T-helper 2 cell treated with Interferon-gamma antibody and Interleukin-4, amounts not matched to agents 5 μg/mL and 100 μg/mL, for 36 hours (primary cell): ENCODE measurements at regions not wholly inside any gene's neighbourhood (a gene's known extent, or its start where the extent isn't known, plus 50 kb on each side); places are given as distances from the start of the nearest gene placed in this dataset.
"Not testable (repeated sequence)": the region's sequence is repeated elsewhere in the genome, so short reads cannot be mapped to it uniquely, and the experiment has no call there.

ENCODE experiments used
- DNase-seq: peaks from one replicate; pipeline ENCODE4 v3.0.0; 2021; ENCODE audit warnings: low spot score
- H3K27ac Mint-ChIP-seq: one replicate; pipeline ENCODE4 v1.8.0; 2021; ENCODE audit warnings: mild to moderate bottlenecking, mixed read lengths
- H3K27me3 Mint-ChIP-seq: one replicate; pipeline ENCODE4 v1.8.0; 2021; ENCODE audit warnings: low read depth, mixed read lengths
- H3K36me3 Mint-ChIP-seq: one replicate; pipeline ENCODE4 v1.8.0; 2021; ENCODE audit warnings: low read depth, mixed read lengths
- H3K4me1 Mint-ChIP-seq: one replicate; pipeline ENCODE4 v1.8.0; 2021; ENCODE audit warnings: low read depth, mixed read lengths
- H3K4me3 Mint-ChIP-seq: one replicate; pipeline ENCODE4 v1.8.0; 2022; ENCODE audit warnings: mild to moderate bottlenecking, moderate library complexity, mixed read lengths
- H3K9me3 Mint-ChIP-seq: one replicate; pipeline ENCODE4 v1.8.0; 2021; ENCODE audit warnings: mixed read lengths

DNA sequence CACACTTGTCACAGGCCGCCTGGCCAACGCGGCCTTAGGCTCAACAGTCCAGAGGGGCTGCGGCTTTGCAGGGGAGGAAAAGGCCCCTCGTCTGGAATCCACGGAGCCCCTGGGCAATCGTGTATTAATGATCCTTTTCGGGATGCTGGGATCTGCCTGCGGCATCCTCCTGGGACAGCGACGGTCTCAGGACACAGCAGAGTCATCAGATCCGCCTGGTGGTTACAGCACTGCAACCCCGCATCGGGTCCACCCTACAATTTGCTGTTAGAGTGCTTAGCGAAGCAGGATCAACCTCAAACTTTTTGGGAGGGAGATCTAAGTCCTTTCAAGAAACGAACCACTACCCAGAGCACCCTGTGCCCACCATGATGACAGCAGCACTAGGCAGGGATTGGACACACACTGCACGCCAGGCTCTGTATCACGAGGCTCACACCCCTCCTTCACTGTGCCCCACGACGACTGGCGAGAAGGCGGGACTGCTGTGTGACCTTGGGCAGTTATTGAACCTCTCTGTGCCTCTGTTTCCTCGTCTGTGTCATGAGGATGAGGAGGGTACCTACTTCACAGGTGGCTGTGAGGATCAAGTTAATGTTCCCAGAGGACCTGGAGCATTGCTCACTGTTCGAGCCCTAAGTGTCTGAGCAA is 100.4 kb upstream of the COL5A1 start:
- Mint-ChIP-seq H3K4me3 (no peak overlapping the region), H3K4me1 (no peaks in the 10 kb centered on the region), H3K27me3 (no peaks in the 10 kb centered on the region), H3K36me3 (no peaks in the 10 kb centered on the region), H3K27ac (no peak overlapping the region), H3K9me3 (no peaks in the 10 kb centered on the region)
- no peak for DNase-seq

DNA sequence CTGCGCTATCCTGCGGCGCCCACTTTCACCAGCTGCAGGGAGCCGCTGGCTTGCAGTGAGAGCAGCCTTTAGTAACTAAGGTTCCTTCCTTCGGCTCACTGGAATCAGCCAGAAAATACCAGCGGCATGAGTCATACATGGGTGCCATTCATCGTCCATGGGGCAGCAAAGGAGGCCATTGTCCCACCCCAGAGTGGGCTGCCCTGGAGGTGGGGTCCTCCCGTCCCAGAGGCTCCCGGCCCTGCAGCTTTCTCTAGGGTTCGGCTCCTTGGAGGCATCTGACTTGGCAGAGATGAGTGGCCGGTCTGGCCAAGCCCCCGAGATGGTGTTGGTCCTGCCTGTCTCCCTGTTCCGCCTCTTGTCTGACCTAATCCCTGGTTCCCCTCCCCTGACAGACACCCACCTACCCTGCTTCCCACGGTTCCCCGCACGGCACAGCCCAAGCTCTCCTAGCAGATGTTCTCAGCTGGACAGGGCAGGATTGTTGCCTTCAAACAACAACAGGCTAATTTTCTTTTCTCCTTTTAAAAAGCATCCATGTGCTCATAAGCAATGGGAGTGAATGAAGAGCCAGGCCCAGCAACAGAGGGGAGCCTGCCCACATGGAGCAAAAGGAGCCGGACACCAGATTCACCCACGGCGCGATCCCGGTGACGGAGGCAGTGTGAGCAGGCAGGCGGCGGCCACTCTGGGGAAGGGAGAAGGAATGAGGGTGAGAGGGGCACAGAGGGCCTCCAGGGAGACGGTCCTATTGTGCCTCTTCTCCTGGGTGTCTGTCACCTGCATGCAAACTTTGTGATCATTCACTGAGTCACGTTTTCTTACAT is 97.0 kb upstream of the COL5A1 start:
- no peaks in the 10 kb centered on the region for H3K4me1 Mint-ChIP-seq
- no peaks in the 10 kb centered on the region for H3K36me3 Mint-ChIP-seq
- no peak for DNase-seq
- no peaks in the 10 kb centered on the region for H3K27me3 Mint-ChIP-seq
- H3K9me3 Mint-ChIP-seq, result no peaks in the 10 kb centered on the region
- no peak overlapping the region for H3K4me3 Mint-ChIP-seq
- H3K27ac Mint-ChIP-seq, result no peak overlapping the region

DNA sequence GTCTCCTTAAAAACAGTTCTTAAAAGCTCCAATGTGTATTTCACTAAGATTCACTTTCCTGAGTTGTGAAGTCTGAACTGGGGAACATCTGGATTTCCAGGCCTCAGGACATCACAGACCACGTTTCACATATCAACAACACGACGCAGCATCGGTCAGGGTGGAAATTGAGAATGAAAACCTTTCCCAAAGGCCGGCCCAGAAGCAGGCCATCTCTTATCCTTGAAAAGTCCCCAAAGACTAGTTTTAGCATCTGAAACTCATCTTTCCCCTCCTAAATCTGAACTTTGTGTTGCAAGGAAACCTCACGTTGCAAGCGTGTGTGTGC is 96.4 kb upstream of the COL5A1 start:
- H3K27ac Mint-ChIP-seq, result no peak overlapping the region
- no peaks in the 10 kb centered on the region for H3K36me3 Mint-ChIP-seq
- H3K9me3 Mint-ChIP-seq, result no peaks in the 10 kb centered on the region
- no peak for DNase-seq
- no peaks in the 10 kb centered on the region for H3K27me3 Mint-ChIP-seq
- no peak overlapping the region for H3K4me3 Mint-ChIP-seq
- H3K4me1 Mint-ChIP-seq, result no peaks in the 10 kb centered on the region

DNA sequence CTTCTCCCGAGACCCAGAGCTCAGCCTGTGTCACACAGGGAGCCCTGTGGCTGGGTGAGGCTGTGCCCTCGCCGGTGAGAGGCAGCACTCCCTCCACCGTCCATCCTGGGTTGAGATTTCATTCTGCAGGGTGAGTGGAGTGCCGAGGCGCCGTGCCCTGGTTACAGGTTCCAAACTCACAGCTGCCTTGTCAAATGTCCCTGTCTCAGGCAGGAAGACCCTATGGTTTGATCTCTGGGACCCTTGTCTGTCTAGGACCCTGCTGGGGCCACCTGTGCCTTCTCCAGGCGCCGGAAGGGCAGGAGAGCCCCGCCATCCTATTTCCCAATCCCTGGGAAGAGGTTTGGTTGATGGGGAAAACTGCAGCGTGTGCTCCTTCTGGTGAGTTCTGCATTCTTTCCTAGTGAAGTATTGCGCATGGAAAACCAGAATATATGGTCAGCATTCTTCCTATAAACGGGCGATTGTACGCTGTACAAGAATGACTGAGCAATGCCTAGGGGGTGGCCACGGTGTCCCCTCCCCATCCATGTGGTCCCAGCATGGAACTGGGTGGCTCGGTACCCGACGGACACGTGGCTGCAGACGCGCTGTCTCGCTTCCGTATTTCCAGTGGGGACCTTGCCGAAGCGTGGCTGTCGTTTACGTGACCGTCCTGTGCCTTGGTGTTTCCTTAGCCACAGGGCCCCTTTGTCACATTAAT is 95.9 kb upstream of the COL5A1 start:
- Mint-ChIP-seq H3K4me3 (no peak overlapping the region), H3K27me3 (no peaks in the 10 kb centered on the region), H3K9me3 (no peaks in the 10 kb centered on the region), H3K27ac (no peak overlapping the region), H3K4me1 (no peaks in the 10 kb centered on the region), H3K36me3 (no peaks in the 10 kb centered on the region)
- DNase-seq, result no peak

DNA sequence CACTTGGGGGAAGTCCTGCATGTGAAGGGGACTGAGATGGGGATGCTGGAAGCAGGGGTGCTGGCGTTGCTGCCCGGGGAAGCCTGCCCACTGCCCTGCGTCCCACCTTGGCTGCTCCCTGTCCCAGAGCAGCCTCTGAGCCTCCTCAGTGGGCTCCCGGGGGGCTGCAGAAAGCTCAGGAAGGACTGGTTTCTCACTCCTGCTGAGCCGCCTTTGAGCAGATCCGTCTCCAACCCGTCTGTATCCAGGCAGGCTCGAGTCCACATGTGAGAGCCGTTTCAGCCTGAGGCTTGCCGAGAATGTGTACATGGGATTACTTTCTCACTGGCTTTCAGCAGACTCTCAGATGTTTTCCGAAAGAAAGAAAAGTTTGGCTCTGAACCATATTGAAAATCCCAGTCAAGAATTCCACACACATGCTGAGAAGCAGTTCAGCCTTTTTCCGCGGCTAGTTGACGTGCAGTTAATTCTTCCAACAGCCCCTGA is 95.3 kb upstream of the COL5A1 start:
- Mint-ChIP-seq H3K4me3 (no peak overlapping the region), H3K27me3 (no peaks in the 10 kb centered on the region), H3K9me3 (no peaks in the 10 kb centered on the region), H3K27ac (no peak overlapping the region), H3K36me3 (no peaks in the 10 kb centered on the region), H3K4me1 (no peaks in the 10 kb centered on the region)
- no peak for DNase-seq

DNA sequence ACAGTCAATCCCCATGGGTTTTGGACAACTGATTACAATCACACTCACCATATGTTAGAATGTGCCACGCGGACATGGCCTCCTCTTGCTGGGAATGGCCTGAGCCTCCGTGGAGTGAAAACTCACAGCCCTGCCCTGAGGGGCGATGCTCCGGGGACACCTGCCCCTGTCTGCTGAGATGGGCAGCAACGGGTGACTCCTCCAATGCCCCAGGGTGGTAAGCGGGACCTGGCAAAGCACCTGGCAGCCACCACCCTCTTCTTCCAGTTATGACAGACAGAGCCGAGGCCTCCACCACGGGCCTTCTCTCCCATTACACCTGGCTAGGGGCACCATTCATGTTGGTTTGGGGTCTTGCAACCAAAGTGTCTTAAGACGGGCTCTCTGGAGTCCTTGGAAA is 94.9 kb upstream of the COL5A1 start:
- Mint-ChIP-seq H3K36me3 (no peaks in the 10 kb centered on the region), H3K4me1 (no peaks in the 10 kb centered on the region), H3K4me3 (no peak overlapping the region), H3K9me3 (no peaks in the 10 kb centered on the region), H3K27ac (no peak overlapping the region), H3K27me3 (no peaks in the 10 kb centered on the region)
- DNase-seq, result no peak

DNA sequence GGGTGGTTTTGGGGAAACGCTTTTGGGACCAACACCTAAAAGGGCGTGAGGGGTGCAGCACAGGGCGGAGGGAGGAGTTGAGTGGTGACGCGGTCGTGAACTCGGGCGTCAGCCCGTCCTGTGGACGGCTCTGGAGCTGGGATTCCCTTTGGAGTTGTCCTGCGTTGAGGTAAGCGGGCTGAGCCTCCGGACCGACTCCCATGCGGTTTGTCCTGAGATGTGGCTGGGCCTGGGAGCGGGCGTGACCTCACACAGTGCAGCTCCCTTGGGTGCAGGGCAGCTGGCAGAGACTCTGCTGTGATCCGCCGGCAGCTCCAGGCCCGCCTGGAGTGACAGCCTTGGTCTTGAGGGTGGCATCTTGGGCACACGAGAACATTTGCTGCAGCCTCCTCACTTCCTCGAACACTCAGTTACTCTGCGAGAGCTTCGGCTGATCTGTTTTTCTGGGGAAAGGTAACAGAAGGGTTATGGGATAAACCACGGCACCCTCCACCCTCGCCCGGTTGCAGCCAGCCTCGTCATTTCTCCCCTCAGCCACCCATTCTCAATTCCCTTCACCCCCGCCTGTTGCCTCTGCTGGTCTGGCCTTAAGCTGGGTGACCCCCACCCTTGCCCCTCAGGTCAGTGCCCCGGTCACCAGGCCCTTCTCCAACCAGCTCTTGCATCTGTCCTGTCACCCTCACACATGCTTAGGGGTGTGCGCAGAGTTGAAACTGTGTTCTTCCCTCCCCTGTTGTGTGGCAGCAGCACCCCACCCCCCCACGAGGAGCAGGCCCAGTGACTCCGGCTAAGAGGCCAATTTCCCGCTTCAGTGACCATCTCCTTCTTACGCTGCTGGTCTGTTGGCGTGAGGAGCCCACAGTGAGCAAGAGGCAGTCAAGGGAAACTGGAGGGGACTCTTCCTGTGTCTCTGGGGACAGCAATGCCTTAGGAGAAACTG is 94.2 kb upstream of the COL5A1 start:
- DNase-seq, result no peak
- Mint-ChIP-seq H3K27me3 (no peaks in the 10 kb centered on the region), H3K4me3 (no peak overlapping the region), H3K36me3 (no peaks in the 10 kb centered on the region), H3K27ac (no peak overlapping the region), H3K4me1 (no peaks in the 10 kb centered on the region), H3K9me3 (no peaks in the 10 kb centered on the region)

DNA sequence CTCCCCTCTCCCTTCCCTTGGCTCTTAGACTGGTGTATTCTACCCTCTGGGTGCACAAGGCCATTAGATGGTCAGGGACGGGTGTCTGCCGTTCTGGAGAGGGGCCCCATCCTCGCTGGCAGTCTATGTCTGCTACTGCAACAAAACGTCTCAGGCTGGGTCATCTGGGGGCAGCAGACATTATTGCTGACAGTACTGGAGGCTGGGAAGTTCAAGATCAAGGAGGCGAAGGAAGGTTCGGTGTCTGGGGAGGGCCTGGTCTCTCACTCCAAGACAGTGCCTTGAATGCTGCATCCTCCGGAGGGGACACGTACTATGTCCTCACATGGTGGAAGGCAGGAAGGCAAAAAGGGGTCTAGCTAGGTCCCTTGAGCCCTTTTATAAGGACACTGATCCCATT is 93.4 kb upstream of the COL5A1 start:
- no peak overlapping the region for H3K4me3 Mint-ChIP-seq
- no peak overlapping the region for H3K27ac Mint-ChIP-seq
- DNase-seq, result no peak
- H3K36me3 Mint-ChIP-seq, result no peaks in the 10 kb centered on the region
- no peaks in the 10 kb centered on the region for H3K9me3 Mint-ChIP-seq
- no peaks in the 10 kb centered on the region for H3K4me1 Mint-ChIP-seq
- no peaks in the 10 kb centered on the region for H3K27me3 Mint-ChIP-seq

DNA sequence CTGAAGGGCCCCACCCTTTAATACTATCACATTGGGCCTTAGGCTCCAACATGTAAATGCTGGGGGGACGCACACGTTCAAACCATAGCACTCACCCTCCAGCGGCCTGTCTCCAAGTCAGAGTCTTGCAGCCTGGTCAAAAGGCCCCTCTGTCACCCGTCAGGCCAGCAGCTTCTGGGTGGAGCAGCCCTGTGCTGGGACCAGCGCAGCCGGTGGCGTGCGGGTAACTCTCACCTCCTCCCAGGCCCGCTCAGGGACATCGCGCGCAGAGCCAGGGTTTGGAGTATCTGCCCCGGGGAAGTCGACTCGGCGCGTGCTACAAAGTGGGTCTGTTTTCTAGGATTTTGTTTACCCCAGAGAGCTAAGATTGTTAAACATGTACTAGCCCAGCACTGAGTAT is 93.0 kb upstream of the COL5A1 start:
- no peaks in the 10 kb centered on the region for H3K36me3 Mint-ChIP-seq
- DNase-seq, result no peak

DNA sequence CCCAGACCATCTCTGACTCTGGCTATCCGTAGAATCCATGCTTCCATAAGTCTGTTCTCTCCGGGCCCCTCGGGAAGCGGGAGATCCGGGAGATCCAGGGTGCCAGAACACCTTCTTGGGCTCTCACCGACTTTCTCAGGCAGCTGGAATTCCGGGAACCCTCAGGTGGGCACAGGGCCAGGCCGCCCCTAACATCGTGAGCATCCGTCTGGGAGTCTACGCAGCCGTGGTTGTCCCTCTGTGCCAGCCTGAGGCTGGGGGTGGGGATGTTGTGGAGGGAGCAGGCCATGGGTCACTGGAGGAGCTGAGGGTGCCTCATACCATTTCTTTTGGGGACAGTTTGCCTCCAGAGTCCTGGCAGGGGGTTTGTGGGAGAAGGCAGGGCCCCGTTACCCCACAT is 92.3 kb upstream of the COL5A1 start:
- Mint-ChIP-seq H3K27me3 (no peaks in the 10 kb centered on the region), H3K9me3 (no peaks in the 10 kb centered on the region), H3K36me3 (no peaks in the 10 kb centered on the region), H3K4me1 (no peaks in the 10 kb centered on the region), H3K4me3 (no peak overlapping the region), H3K27ac (no peak overlapping the region)
- DNase-seq, result no peak

More for the DNA sequence above, 93.0 kb upstream of the COL5A1 start:
- Mint-ChIP-seq H3K9me3 (no peaks in the 10 kb centered on the region), H3K27me3 (no peaks in the 10 kb centered on the region), H3K4me3 (no peak overlapping the region), H3K4me1 (no peaks in the 10 kb centered on the region), H3K27ac (no peak overlapping the region)

DNA sequence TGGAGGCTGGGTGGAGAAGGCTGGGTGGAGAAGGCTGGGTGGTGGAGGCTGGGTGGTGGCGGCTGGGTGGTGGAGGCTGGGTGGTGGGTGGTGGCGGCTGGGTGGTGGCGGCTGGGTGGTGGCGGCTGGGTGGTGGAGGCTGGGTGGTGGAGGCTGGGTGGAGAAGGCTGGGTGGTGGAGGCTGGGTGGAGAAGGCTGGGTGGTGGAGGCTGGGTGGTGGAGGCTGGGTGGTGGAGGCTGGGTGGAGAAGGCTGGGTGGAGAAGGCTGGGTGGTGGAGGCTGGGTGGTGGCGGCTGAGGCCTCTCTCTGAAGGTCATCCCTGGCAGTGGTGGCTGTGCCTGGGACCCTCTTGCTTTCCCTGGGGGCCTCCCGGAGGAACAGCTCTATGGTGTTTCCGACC is 91.5 kb upstream of the COL5A1 start:
- H3K27ac Mint-ChIP-seq, H3K27me3 Mint-ChIP-seq, H3K4me3 Mint-ChIP-seq: not testable (repeated sequence)

DNA sequence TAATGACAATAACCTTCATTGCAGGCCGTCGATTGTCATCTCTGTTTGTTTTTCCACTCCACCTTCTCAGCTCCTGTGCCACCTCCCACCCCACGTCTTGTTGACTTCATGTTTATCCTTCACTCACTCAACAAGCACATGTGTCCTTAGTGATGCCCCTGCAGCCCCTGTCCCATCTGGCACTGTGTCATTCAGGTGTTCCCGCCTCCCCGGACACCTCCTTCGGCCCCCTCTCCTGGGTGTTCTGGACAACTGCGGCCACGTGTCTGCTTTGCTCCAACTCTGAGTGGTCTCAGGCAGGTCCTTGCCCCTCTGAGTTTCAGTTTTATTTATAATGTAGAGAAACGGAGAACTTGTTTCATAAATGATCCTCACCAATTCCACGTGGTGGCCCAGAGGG is 91.0 kb upstream of the COL5A1 start:
- no peaks in the 10 kb centered on the region for H3K4me1 Mint-ChIP-seq
- no peak overlapping the region for H3K27ac Mint-ChIP-seq
- no peak overlapping the region for H3K4me3 Mint-ChIP-seq
- H3K36me3 Mint-ChIP-seq, result no peaks in the 10 kb centered on the region
- H3K27me3 Mint-ChIP-seq, result no peaks in the 10 kb centered on the region
- DNase-seq, result no peak
- H3K9me3 Mint-ChIP-seq, result no peaks in the 10 kb centered on the region

More for the DNA sequence above, 91.5 kb upstream of the COL5A1 start:
- H3K4me1 Mint-ChIP-seq, H3K36me3 Mint-ChIP-seq, DNase-seq, H3K9me3 Mint-ChIP-seq: not testable (repeated sequence)

DNA sequence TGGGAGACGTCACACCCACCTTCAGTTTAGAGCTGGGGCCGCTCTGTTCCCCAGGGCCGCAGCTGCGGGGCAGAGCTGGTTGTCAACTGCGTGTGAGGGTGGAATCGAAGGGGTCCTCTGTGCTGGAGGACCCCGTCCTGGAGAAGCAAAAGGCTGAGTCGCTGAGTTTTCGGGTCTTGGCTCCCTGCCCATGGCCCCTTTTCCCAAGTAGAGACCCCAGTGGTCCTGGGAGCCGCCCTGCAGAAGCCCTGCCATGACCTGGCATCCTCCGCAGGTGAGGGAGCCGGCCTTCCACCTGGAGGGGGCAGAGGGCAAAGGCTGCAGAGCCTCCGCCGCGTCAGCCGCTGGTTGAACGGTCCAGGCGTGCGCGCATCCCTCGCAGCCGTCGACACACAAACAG is 90.4 kb upstream of the COL5A1 start:
- Mint-ChIP-seq H3K27me3 (no peaks in the 10 kb centered on the region), H3K9me3 (no peaks in the 10 kb centered on the region), H3K4me3 (no peak overlapping the region), H3K4me1 (no peaks in the 10 kb centered on the region), H3K36me3 (no peaks in the 10 kb centered on the region), H3K27ac (no peak overlapping the region)
- DNase-seq, result no peak
